WTC11 (cell line): ENCODE measurements at regions not wholly inside any gene's neighbourhood (a gene's known extent, or its start where the extent isn't known, plus 50 kb on each side); places are given as distances from the start of the nearest gene placed in this dataset.

Source experiments
- ATAC-seq: fragments of 200-7000 bp; cut with Tn5 transposase; 2 replicates; pipeline ENCODE4 v1.10.0; 2021; ENCODE audit warnings: mild to moderate bottlenecking, moderate library complexity
- CTCF ChIA-PET: fragments of 300-600 bp; sonication (Branson Sonifier 250); formaldehyde crosslinking; loops from one replicate; lab custom pipeline; 2021; ENCODE audit warnings: antibody characterized with exemption; lab: Charles Lee
- POLR2A ChIA-PET: fragments of 350-600 bp; sonication (Branson Sonifier 250); formaldehyde crosslinking; loops from one replicate; lab custom pipeline; 2021; ENCODE audit warnings: antibody characterized with exemption; lab: Charles Lee
- DNase-seq: peaks from one replicate; pipeline ENCODE4 v3.0.0; 2021; ENCODE audit warnings: low spot score
- H3K27ac Mint-ChIP-seq: 2 replicates; pipeline ENCODE4 v1.8.0; 2021; ENCODE audit warnings: mixed read lengths
- H3K27me3 Mint-ChIP-seq: 2 replicates; pipeline ENCODE4 v1.8.0; 2021; ENCODE audit warnings: low read depth, mild to moderate bottlenecking, moderate library complexity, mixed read lengths
- H3K36me3 Mint-ChIP-seq: 2 replicates; pipeline ENCODE4 v1.8.0; 2021; ENCODE audit warnings: mixed read lengths
- H3K4me1 Mint-ChIP-seq: 2 replicates; pipeline ENCODE4 v1.8.0; 2022; ENCODE audit warnings: mixed read lengths
- H3K4me3 Mint-ChIP-seq: 2 replicates; pipeline ENCODE4 v1.8.0; 2021; ENCODE audit warnings: mild to moderate bottlenecking, moderate library complexity, mixed read lengths
- H3K9me3 Mint-ChIP-seq: 2 replicates; pipeline ENCODE4 v1.8.0; 2021; ENCODE audit warnings: mixed read lengths
- CBFB ChIP-seq: sonication (generic); formaldehyde crosslinking; IDR thresholded peaks from 2 replicates; pipeline ENCODE4 v1.8.1; 2022; ENCODE audit warnings: mild to moderate bottlenecking, low read depth, missing genetic modification reagents
- CREM ChIP-seq: sonication (generic); formaldehyde crosslinking; IDR thresholded peaks from 2 replicates; pipeline ENCODE4 v1.8.1; 2022; ENCODE audit warnings: mild to moderate bottlenecking, missing genetic modification reagents, moderate library complexity
- FOXJ3 ChIP-seq: sonication (generic); formaldehyde crosslinking; IDR thresholded peaks from 2 replicates; pipeline ENCODE4 v1.9.0; 2021; ENCODE audit warnings: missing genetic modification reagents, mild to moderate bottlenecking, borderline replicate concordance
- GABPB1 ChIP-seq: sonication (generic); formaldehyde crosslinking; IDR thresholded peaks from 2 replicates; pipeline ENCODE4 v1.8.1; 2023; ENCODE audit warnings: mild to moderate bottlenecking, missing genetic modification reagents
- GRHL2 ChIP-seq: fragments of 250-450 bp; sonication (Bioruptor Pico); IDR thresholded peaks from 2 replicates; pipeline ENCODE4 v1.8.0; 2022; ENCODE audit warnings: mild to moderate bottlenecking, moderate library complexity; ENCODE audit not compliant: insufficient replicate concordance, severe bottlenecking
- GTF2I ChIP-seq: fragments of 250-450 bp; sonication (Bioruptor Pico); conservative IDR thresholded peaks from 2 replicates; pipeline ENCODE4 v1.4.0; 2021; ENCODE audit warnings: mild to moderate bottlenecking
- NFE2L1 ChIP-seq: sonication (generic); formaldehyde crosslinking; IDR thresholded peaks from 2 replicates; pipeline ENCODE4 v1.8.1; 2023; ENCODE audit warnings: missing genetic modification reagents
- NR3C1 ChIP-seq: sonication (generic); formaldehyde crosslinking; conservative IDR thresholded peaks from 2 replicates; pipeline ENCODE4 v1.8.1; 2023; ENCODE audit warnings: low read depth, mild to moderate bottlenecking, missing genetic modification reagents
- OVOL2 ChIP-seq: fragments of 250-450 bp; sonication (Bioruptor Pico); IDR thresholded peaks from 2 replicates; pipeline ENCODE4 v1.9.0; 2021; ENCODE audit warnings: mild to moderate bottlenecking, borderline replicate concordance
- TEAD4 ChIP-seq: sonication (generic); formaldehyde crosslinking; IDR thresholded peaks from 2 replicates; pipeline ENCODE4 v1.8.0; 2022; ENCODE audit warnings: mild to moderate bottlenecking, missing genetic modification reagents
- ZNF138 ChIP-seq: sonication (generic); formaldehyde crosslinking; conservative IDR thresholded peaks from 2 replicates; pipeline ENCODE4 v1.8.1; 2022; ENCODE audit warnings: mild to moderate bottlenecking, moderate library complexity, missing genetic modification reagents
- ZNF219 ChIP-seq: sonication (generic); formaldehyde crosslinking; IDR thresholded peaks from 2 replicates; pipeline ENCODE4 v1.8.0; 2023; ENCODE audit warnings: missing genetic modification reagents, mild to moderate bottlenecking, borderline replicate concordance
- ZNF317 ChIP-seq: sonication (generic); formaldehyde crosslinking; IDR thresholded peaks from 2 replicates; pipeline ENCODE4 v1.8.1; 2023; ENCODE audit warnings: low read depth, mild to moderate bottlenecking, moderate library complexity, missing genetic modification reagents, borderline replicate concordance
- TF ChIP-seq, protein P1 (sequence below): sonication (generic); formaldehyde crosslinking; IDR thresholded peaks from 2 replicates; pipeline ENCODE4 v1.8.0; 2022; ENCODE audit warnings: mild to moderate bottlenecking, missing genetic modification reagents
- TF ChIP-seq, protein P2 (sequence below): fragments of 250-450 bp; sonication (Bioruptor Pico); IDR thresholded peaks from 2 replicates; pipeline ENCODE4 v1.9.0; 2021; ENCODE audit warnings: mild to moderate bottlenecking
- TF ChIP-seq, protein P3 (sequence below): sonication (generic); formaldehyde crosslinking; conservative IDR thresholded peaks from 2 replicates; pipeline ENCODE4 v1.8.1; 2023; ENCODE audit warnings: mild to moderate bottlenecking, low read depth, missing genetic modification reagents, moderate library complexity
- TF ChIP-seq, protein P4 (sequence below): fragments of 250-450 bp; sonication (Bioruptor Pico); IDR thresholded peaks from 2 replicates; pipeline ENCODE4 v1.8.0; 2021; ENCODE audit warnings: mild to moderate bottlenecking
- TF ChIP-seq, protein P5 (sequence below): sonication (generic); formaldehyde crosslinking; IDR thresholded peaks from 2 replicates; pipeline ENCODE4 v1.8.0; 2022; ENCODE audit warnings: mild to moderate bottlenecking, missing genetic modification reagents

DNA sequence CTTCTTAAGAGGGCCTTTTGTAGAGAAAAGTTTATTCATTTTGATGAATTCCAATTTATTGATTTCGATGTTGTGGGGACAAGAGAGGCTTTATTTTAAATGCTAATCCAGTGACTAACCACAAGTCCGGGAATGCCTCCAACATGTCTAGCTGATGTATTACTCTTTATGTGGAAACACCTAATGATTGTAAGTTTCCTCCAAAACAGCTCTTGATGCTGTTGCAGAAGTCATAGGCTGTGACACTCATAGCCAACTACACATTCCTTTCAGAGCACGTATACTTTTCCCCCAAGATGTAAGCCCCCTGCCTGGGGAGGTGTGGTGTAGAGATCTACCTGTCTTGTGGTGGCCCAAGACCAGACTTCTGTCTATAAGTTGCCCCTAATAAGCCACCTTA, 61.3 kb upstream of the RNF24 start (continued):
- TF ChIP-seq ZNF317 (CRISPR knock-in tag) (no peak), NR3C1 (CRISPR knock-in tag) (no peak), GTF2I (CRISPR knock-in tag) (no peak)
- TF ChIP-seq, protein P1, sequence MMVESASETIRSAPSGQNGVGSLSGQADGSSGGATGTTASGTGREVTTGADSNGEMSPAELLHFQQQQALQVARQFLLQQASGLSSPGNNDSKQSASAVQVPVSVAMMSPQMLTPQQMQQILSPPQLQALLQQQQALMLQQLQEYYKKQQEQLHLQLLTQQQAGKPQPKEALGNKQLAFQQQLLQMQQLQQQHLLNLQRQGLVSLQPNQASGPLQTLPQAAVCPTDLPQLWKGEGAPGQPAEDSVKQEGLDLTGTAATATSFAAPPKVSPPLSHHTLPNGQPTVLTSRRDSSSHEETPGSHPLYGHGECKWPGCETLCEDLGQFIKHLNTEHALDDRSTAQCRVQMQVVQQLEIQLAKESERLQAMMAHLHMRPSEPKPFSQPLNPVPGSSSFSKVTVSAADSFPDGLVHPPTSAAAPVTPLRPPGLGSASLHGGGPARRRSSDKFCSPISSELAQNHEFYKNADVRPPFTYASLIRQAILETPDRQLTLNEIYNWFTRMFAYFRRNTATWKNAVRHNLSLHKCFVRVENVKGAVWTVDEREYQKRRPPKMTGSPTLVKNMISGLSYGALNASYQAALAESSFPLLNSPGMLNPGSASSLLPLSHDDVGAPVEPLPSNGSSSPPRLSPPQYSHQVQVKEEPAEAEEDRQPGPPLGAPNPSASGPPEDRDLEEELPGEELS (CRISPR knock-in tag), result no peak
- TF ChIP-seq, protein P2, sequence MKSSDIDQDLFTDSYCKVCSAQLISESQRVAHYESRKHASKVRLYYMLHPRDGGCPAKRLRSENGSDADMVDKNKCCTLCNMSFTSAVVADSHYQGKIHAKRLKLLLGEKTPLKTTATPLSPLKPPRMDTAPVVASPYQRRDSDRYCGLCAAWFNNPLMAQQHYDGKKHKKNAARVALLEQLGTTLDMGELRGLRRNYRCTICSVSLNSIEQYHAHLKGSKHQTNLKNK (CRISPR knock-in tag), result no peak

DNA sequence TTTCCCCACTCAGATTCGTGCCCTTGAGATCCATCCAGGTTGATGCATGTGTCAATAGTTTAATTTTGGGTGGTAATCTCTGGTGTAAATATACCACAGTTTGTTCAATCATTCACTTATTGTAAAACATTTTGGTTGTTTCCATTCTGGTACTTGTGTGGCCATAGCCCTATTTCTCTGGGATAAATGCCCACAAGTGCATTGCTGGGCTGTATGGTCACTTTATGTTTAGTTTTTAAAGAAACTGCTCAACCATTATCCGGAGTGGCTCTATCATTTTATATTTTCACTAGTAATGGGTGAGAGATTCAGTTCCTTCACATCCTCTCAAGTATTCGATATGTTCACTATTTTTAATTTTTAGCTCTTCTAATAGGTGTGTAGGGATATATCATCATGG, 60.7 kb upstream of the RNF24 start:
- H3K36me3 Mint-ChIP-seq, result no peaks in the 10 kb centered on the region
- ATAC-seq, result no peak
- DNase-seq, result no peak
- no peak overlapping the region for H3K4me3 Mint-ChIP-seq
- no peaks in the 10 kb centered on the region for H3K9me3 Mint-ChIP-seq
- H3K4me1 Mint-ChIP-seq, result peaks cover 26% of the 10 kb centered on the region
- POLR2A ChIA-PET, result no interaction called here
- CTCF ChIA-PET, result no interaction called here
- H3K27ac Mint-ChIP-seq, result no peak overlapping the region
- TF ChIP-seq, protein P3, sequence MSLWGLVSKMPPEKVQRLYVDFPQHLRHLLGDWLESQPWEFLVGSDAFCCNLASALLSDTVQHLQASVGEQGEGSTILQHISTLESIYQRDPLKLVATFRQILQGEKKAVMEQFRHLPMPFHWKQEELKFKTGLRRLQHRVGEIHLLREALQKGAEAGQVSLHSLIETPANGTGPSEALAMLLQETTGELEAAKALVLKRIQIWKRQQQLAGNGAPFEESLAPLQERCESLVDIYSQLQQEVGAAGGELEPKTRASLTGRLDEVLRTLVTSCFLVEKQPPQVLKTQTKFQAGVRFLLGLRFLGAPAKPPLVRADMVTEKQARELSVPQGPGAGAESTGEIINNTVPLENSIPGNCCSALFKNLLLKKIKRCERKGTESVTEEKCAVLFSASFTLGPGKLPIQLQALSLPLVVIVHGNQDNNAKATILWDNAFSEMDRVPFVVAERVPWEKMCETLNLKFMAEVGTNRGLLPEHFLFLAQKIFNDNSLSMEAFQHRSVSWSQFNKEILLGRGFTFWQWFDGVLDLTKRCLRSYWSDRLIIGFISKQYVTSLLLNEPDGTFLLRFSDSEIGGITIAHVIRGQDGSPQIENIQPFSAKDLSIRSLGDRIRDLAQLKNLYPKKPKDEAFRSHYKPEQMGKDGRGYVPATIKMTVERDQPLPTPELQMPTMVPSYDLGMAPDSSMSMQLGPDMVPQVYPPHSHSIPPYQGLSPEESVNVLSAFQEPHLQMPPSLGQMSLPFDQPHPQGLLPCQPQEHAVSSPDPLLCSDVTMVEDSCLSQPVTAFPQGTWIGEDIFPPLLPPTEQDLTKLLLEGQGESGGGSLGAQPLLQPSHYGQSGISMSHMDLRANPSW (CRISPR knock-in tag), result no peak
- TF ChIP-seq TEAD4 (CRISPR knock-in tag) (no peak), CREM (no peak), ZNF138 (CRISPR knock-in tag) (no peak), FOXJ3 (CRISPR knock-in tag) (no peak), NFE2L1 (no peak), GRHL2 (CRISPR knock-in tag) (no peak), OVOL2 (CRISPR knock-in tag) (no peak), ZNF219 (CRISPR knock-in tag) (no peak)
- TF ChIP-seq, protein P4, sequence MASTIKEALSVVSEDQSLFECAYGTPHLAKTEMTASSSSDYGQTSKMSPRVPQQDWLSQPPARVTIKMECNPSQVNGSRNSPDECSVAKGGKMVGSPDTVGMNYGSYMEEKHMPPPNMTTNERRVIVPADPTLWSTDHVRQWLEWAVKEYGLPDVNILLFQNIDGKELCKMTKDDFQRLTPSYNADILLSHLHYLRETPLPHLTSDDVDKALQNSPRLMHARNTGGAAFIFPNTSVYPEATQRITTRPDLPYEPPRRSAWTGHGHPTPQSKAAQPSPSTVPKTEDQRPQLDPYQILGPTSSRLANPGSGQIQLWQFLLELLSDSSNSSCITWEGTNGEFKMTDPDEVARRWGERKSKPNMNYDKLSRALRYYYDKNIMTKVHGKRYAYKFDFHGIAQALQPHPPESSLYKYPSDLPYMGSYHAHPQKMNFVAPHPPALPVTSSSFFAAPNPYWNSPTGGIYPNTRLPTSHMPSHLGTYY, result no peak
- TF ChIP-seq, protein P5, sequence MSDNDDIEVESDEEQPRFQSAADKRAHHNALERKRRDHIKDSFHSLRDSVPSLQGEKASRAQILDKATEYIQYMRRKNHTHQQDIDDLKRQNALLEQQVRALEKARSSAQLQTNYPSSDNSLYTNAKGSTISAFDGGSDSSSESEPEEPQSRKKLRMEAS (CRISPR knock-in tag), result no peak
- H3K27me3 Mint-ChIP-seq, result no peaks in the 10 kb centered on the region; the same call in 1 of the 2 replicates

DNA sequence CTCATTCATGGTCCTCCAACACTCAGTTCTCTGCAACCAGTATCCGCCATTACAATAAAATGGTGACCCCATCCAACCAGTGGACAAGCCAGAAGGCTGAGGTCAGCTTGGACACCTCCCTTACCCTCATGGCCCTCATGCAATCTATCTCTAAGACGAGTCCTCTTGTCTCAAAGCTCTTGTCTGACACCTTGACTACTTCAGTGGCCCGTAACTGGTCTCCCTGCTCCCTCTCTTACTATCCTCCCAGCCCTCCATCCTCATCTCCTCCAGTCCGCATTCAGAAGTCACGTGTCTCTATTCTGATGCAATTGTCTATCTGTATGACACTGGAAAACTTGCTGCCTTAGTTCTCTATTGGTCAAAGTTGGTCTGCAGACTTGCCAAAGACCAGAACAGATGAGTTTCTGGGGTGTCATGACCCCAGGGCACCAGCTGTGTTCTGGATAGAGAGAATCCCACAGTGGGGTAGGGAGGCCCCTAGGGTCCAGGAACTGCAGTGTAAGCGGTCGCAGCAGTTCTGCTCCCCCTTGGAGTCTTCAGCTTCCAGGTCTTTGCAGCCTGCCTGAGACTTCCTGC, 59.6 kb upstream of the RNF24 start:
- ATAC-seq, result no peak
- ChIA-PET POLR2A (no interaction called here), CTCF (interaction anchor here (1.1 to 4.1 kb wide), 2 partner anchors 9 to 325 kb away, joined by 3 to 55 read pairs; no protein-coding TSS in a partner anchor)
- H3K27ac Mint-ChIP-seq, result no peak overlapping the region
- DNase-seq, result no peak
- peaks cover 5% of the 10 kb centered on the region for H3K9me3 Mint-ChIP-seq
- H3K36me3 Mint-ChIP-seq, result 0 out of 2 replicates have a peak, but pooled peaks cover 1% of the 10 kb centered on the region
- peaks cover 26% of the 10 kb centered on the region for H3K4me1 Mint-ChIP-seq
- no peak overlapping the region for H3K4me3 Mint-ChIP-seq
- H3K27me3 Mint-ChIP-seq, result no peaks in the 10 kb centered on the region; the same call in 1 of the 2 replicates
- peak; percentile 92 for TF ChIP-seq GABPB1 (CRISPR knock-in tag)
- no peak for TF ChIP-seq GRHL2 (CRISPR knock-in tag)
- TF ChIP-seq CBFB, result no peak
